ENCODE measurements at regions not wholly inside any gene's neighbourhood (a gene's known extent, or its start where the extent isn't known, plus 50 kb on each side); places are given as distances from the start of the nearest gene placed in this dataset.
"Not testable (repeated sequence)": the region's sequence is repeated elsewhere in the genome, so short reads cannot be mapped to it uniquely, and the experiment has no call there.

- DNase-seq (ENCODE audit: low spot score in 2 of 2): no peak
- FAIRE-seq: no peak
Observed at GRCh38 chr12:92381856-92382255, 236.2 kb upstream of the BTG1 start.

DNA sequence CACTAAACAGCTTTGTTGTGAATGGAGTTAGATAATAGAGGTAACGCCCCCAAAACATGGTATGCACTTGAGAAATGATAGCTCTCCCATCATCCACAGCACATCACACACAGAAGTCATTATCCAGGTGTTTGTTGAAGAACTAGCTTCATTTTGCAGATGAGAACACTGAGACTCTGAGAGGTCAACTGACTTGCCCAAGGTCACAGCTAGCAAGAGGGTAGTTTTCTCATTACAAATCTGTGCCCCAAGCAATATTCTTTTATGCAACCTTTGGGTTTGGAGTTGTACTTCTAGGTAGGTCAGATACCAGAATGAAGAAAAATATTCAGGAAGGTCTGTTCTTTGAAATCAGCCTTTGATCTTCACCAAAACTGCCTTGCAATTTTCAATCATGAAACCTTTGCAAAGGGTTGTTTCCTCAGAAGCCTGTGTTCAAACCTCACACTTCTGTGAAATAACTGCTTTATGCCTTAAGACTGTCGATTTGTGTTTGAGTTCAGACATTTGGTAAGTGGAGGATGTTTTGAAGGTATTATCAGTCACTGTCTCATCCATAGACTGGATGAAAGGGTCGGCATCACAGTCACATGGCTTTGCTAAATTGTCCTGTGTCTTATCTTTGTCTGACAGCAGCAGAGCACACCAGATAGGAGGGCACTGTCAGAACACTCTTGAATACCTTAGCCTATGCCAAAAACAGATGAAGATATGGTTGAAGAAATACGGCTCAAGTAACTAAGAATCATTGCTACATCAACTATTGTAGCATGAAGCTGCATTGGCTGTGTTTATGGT is 233.2 kb upstream of the BTG1 start:
- FAIRE-seq (no peak), DNase-seq (ENCODE audit: low spot score in 2 of 2) (no peak)

- not testable (repeated sequence) for FAIRE-seq; DNase-seq (ENCODE audit: low spot score in 2 of 2)
Observed at GRCh38 chr12:92375504-92375903, 229.9 kb upstream of the BTG1 start.

DNA sequence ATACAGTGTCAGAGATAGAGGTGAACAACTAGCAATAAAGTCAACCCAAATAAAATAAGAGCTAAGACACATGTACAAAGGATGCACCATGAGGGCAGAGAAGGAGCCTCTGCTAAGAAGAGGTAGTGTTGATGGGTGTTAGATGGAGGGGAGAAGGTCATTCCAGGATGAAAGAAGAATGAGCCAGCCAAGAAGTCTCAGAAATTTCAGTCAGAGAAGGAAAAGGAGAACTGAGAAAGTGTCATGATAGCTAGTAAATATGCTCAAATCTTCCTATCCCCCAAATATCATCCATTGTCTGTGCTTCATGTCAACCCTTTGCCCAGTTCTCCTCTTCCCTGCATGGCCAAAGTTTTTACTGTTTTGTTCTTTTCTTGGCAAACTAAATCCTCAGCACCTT is 225.2 kb upstream of the BTG1 start:
- DNase-seq (ENCODE audit: low spot score in 2 of 2): no peak
- no peak for FAIRE-seq

DNA sequence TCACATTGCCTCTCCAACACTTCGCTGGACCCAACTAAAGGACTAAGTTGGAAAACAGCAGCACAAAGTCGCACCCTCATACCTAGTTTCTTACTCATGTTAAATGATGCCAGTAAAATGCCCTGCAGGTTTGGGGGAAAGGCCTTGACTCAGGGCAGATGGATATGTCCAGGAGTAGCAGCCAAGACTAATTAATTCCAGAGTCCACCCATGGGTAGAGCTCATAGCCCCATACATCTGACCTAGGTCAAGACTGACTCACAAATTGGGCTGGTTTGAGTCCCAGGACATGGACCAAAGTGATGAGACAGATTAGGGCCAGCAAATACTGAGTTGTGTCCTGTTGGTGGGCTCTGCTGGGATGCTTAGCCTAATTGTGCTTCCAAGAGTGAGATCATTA is 224.0 kb upstream of the BTG1 start:
- FAIRE-seq (no peak), DNase-seq (ENCODE audit: low spot score in 2 of 2) (no peak)

- FAIRE-seq: no peak
Observed at GRCh38 chr12:92369056-92369455, 223.4 kb upstream of the BTG1 start.

DNA sequence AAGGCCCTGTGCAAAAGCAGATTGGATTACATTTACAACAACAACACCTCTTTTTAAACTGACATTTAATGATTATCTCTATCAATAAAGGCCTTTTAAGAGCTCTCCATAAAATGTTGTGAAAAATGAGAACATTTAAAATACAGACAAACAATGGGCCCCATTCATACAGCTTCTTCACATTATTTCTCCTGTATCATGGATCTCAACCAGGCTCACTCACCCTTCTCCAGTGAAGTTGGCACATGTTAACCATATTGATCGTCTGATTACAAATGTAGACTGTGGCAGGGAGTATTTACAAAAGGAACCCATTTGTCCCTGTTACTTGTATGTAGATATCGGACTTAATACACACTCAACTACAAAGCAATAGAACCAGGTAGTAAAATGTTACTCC is 220.2 kb upstream of the BTG1 start:
- FAIRE-seq: no peak
- no peak for DNase-seq (ENCODE audit: low spot score in 2 of 2)

More at GRCh38 chr12:92369056-92369455, 223.4 kb upstream of the BTG1 start:
- DNase-seq (ENCODE audit: low spot score in 2 of 2): no peak

GRCh38 chr12:92365333-92365732 is 219.7 kb upstream of the BTG1 start:
- FAIRE-seq (no peak), DNase-seq (ENCODE audit: low spot score in 2 of 2) (no peak)

GRCh38 chr12:92363295-92364146 is 217.9 kb upstream of the BTG1 start:
- no peak for DNase-seq (ENCODE audit: low spot score in 2 of 2)
- no peak for FAIRE-seq

- FAIRE-seq: no peak
- no peak for DNase-seq (ENCODE audit: low spot score in 2 of 2)
Observed at GRCh38 chr12:92362785-92363184, 217.1 kb upstream of the BTG1 start.

DNA sequence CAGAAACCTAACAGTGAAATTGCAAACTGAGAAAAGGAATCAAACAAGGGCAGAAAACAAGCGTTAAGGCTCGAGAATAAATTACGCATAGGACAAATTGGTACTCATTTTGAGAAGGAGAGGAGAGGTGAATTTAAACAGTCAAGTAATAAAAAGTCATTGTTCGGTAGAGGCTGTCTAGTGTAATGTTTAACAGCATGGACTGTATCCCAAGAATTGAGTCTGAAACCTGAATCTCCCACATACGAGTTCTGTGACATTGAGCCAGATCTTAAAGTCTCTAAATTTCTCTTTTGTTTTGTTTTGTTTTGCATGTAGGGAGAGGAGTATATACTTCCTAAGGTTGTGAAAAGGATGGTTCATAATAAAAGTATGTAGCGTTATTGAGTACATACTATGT is 216.5 kb upstream of the BTG1 start:
- DNase-seq (ENCODE audit: low spot score in 2 of 2) (no peak), FAIRE-seq (no peak)

DNA sequence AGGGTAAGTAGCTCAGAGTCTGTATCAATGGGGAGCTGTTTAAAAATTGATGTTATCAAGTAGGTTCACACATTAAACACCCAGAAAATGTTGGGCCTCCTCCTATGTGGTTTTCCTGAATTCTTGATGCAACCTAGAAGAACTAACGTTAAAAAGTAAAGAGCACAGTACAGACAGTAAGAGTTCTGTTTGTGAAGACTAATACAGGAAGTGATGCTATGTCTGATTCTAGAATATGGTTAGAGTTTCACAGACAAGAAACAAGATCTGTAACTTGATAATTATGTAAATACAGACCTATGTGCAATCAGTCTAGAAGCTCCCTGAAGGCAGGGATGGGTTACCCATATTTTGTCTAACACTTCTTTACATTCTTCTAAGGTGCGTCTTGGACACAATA is 214.9 kb upstream of the BTG1 start:
- no peak for FAIRE-seq
- no peak for DNase-seq (ENCODE audit: low spot score in 2 of 2)

GRCh38 chr12:92359581-92360209 is 214.0 kb upstream of the BTG1 start:
- DNase-seq (ENCODE audit: low spot score in 2 of 2) (no peak), FAIRE-seq (no peak)

DNA sequence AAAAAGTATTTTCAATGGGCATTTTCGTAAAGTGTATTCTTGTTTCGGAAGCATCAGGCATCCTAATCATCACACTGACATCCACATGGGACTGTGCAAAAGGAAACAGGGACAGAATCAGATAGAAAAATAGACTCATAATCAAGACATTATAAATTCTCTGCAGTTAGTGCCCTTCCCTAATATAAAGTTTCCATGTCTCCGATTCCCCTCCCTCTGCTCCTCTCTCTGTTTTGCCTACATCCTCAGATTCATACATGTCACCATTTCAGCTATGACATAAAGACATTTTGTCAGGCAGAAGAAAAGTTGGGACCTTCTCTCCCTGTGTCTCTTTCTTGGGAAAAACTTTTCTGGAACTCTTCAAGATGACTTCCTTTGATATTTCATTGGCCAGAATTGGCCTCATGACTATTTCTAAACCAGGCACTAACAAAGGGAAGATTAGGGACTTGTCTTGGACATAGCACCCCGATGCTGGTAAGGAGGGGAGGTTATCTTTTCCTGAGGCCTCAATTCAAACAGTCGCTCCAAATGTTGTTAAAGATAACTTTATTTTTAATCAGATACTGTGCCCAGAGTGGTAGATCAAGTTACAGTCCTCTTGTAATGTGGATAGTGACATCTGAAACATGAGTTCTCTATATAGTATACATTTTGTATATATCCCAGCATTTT is 212.1 kb upstream of the BTG1 start:
- no peak for FAIRE-seq
- DNase-seq (ENCODE audit: low spot score in 2 of 2): no peak

GRCh38 chr12:92356425-92356824 is 210.8 kb upstream of the BTG1 start:
- no peak for DNase-seq (ENCODE audit: low spot score in 2 of 2)

DNA sequence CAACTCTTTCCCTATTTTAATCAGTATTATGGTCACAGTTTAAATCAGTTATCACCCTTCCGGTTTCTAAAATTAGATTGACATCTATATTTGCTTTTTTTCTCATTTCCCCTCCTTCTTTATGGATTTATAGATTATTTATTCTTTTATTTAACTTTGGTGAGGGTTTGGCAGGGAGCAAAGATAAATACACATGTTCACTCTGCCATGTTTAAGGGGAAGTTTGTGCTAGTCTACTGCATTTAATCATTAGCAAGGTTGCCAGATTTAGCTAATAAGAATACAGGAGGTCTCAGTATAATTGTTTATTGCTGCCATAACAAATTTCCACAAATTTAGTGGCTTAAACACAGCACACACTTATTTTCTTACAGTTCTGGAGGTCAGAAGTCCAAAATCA is 204.0 kb upstream of the BTG1 start:
- FAIRE-seq (no peak), DNase-seq (ENCODE audit: low spot score in 2 of 2) (no peak)

More at GRCh38 chr12:92356425-92356824, 210.8 kb upstream of the BTG1 start:
- no peak for FAIRE-seq

DNA sequence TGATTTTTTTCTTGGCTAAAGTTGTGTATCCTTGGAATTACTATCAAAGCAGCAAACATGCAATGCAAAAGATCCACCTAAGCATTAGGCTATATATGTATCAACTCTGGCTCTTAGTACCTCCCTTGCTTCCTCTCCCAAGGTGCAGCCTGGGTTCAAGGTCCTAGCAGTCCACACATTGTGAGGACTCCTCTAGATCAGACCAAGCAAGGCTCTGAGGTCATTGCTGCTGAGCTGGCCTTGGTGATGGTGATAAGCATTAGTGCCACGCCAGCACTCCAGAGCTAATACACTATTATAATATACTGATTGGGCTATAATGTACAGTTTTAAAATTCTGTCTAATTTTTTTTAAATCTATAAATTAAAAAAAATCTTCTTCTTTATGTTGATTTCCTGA is 196.9 kb upstream of the BTG1 start:
- FAIRE-seq (no peak), DNase-seq (ENCODE audit: low spot score in 2 of 2) (no peak)

- FAIRE-seq (no peak), DNase-seq (ENCODE audit: low spot score in 2 of 2) (no peak)
Observed at GRCh38 chr12:92341065-92341668, 195.5 kb upstream of the BTG1 start.

GRCh38 chr12:92340441-92341064 is 194.9 kb upstream of the BTG1 start:
- no peak for DNase-seq (ENCODE audit: low spot score in 2 of 2)
- FAIRE-seq: no peak

- no peak for FAIRE-seq
Observed at GRCh38 chr12:92340003-92340402, 194.4 kb upstream of the BTG1 start.

More at GRCh38 chr12:92340003-92340402, 194.4 kb upstream of the BTG1 start:
- no peak for DNase-seq (ENCODE audit: low spot score in 2 of 2)
